OCI-LY7 (cell line): ENCODE measurements at regions not wholly inside any gene's neighbourhood (a gene's known extent, or its start where the extent isn't known, plus 50 kb on each side); places are given as distances from the start of the nearest gene placed in this dataset.

ENCODE experiments used
- BruUV-seq: library from RNA; stranded (reverse); fragments of 400-500 nt; replicated peaks from 2 replicates; lab custom pipeline; 2021; lab: Mats Ljungman, UMichigan
- CTCF ChIA-PET: fragments of 300-600 bp; sonication (Branson Sonifier 250); formaldehyde crosslinking; loops from one replicate; lab custom pipeline; 2022; ENCODE audit warnings: antibody characterized with exemption; ENCODE audit not compliant: unreplicated experiment; lab: Charles Lee
- POLR2A ChIA-PET: fragments of 300-600 bp; sonication (Branson Sonifier 250); formaldehyde crosslinking; loops from one replicate; lab custom pipeline; 2022; ENCODE audit warnings: antibody characterized with exemption; lab: Charles Lee
- DNase-seq: peaks from one replicate; pipeline ENCODE4 v3.0.0-alpha.2; 2015; ENCODE audit warnings: low spot score
- H2AFZ ChIP-seq: fragments of 200-600 bp; sonication (generic), shearing (Covaris generic); 2 replicates; pipeline ENCODE4 v1.6.1; 2014; ENCODE audit warnings: mild to moderate bottlenecking, antibody characterized with exemption, low read length, moderate library complexity
- H3K27ac ChIP-seq: fragments of 200-600 bp; sonication (generic); 2 replicates; pipeline ENCODE4 v1.5.1; 2014; ENCODE audit warnings: mixed run types, low read depth, mild to moderate bottlenecking, moderate library complexity, low read length, inconsistent platforms; ENCODE audit not compliant: poor library complexity, severe bottlenecking
- H3K36me3 ChIP-seq: fragments of 200-600 bp; sonication (generic); 2 replicates; pipeline ENCODE4 v1.6.1; 2014; ENCODE audit warnings: mild to moderate bottlenecking, antibody characterized with exemption, low read length, moderate library complexity, mixed read lengths; ENCODE audit not compliant: insufficient read depth
- H3K4me1 ChIP-seq: fragments of 200-600 bp; sonication (generic); 2 replicates; pipeline ENCODE4 v1.5.1; 2014; ENCODE audit warnings: mild to moderate bottlenecking, low read length; ENCODE audit not compliant: insufficient read depth, poor library complexity, severe bottlenecking
- H3K4me2 ChIP-seq: fragments of 200-600 bp; sonication (generic); 2 replicates; pipeline ENCODE4 v1.6.1; 2014; ENCODE audit warnings: mild to moderate bottlenecking, low read length
- H3K4me3 ChIP-seq: fragments of 200-600 bp; sonication (generic); 2 replicates; pipeline ENCODE4 v1.5.1; 2014; ENCODE audit warnings: mild to moderate bottlenecking, low read depth, low read length; ENCODE audit not compliant: poor library complexity, severe bottlenecking
- H3K79me2 ChIP-seq: fragments of 200-600 bp; sonication (generic); 2 replicates; pipeline ENCODE4 v1.6.1; 2016; ENCODE audit warnings: low read depth, mild to moderate bottlenecking, low read length, moderate library complexity, mixed read lengths; ENCODE audit not compliant: insufficient read depth
- H3K9me2 ChIP-seq: fragments of 200-600 bp; sonication (generic); 2 replicates; pipeline ENCODE4 v1.6.1; 2016; ENCODE audit warnings: mild to moderate bottlenecking, low read length, mixed read lengths; ENCODE audit not compliant: insufficient read depth
- H3K9me3 ChIP-seq: fragments of 200-600 bp; sonication (generic); 2 replicates; pipeline ENCODE4 v1.6.1; 2014; ENCODE audit warnings: mild to moderate bottlenecking, mixed run types, low read length, mixed read lengths
- H4K20me1 ChIP-seq: fragments of 200-600 bp; sonication (generic); 2 replicates; pipeline ENCODE4 v1.6.1; 2014; ENCODE audit warnings: mild to moderate bottlenecking, antibody characterized with exemption, low read length, moderate library complexity, mixed read lengths; ENCODE audit not compliant: insufficient read depth
- EZH2phosphoT487 ChIP-seq: fragments of 200-600 bp; sonication (generic); IDR thresholded peaks from 2 replicates; pipeline ENCODE4 v1.6.1; 2018; ENCODE audit warnings: low read depth, borderline replicate concordance, mild to moderate bottlenecking, mixed run types, antibody characterized with exemption, low read length, moderate library complexity, mixed read lengths
- intact Hi-C: fragments of 100-400 bp; cut with micrococcal nuclease; formaldehyde crosslinking; loops from one replicate; pipeline ENCODE4 v1.10.0; 2022; ENCODE audit not compliant: unreplicated experiment
- TF ChIP-seq, protein P1 (sequence below): fragments of 200-600 bp; sonication (generic); conservative IDR thresholded peaks from 2 replicates; pipeline ENCODE4 v1.5.1; 2014; ENCODE audit warnings: mild to moderate bottlenecking, antibody characterized with exemption, low read length, moderate library complexity, mixed read lengths

DNA sequence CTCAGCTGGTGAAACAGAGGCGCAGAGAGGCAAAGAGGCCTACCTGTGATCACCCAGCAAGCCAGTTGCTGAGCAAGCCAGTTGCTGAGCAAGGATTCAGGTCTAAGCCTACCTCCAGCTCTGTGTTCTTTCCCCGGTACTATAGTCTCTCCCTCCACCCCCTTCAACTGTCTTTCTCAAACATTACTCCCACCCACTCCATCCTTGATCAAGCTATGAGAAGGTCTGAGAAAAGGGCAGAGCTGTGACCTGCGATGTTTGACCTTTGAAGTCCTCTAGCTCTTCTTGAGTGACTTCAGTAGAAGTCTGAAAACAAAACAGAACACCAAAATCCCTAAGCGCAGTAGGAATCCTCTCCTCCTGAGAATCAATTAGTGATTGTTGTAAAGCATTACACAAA is 665.2 kb upstream of the ID2 start:
- TF ChIP-seq EZH2phosphoT487: no peak
- TF ChIP-seq, protein P1, sequence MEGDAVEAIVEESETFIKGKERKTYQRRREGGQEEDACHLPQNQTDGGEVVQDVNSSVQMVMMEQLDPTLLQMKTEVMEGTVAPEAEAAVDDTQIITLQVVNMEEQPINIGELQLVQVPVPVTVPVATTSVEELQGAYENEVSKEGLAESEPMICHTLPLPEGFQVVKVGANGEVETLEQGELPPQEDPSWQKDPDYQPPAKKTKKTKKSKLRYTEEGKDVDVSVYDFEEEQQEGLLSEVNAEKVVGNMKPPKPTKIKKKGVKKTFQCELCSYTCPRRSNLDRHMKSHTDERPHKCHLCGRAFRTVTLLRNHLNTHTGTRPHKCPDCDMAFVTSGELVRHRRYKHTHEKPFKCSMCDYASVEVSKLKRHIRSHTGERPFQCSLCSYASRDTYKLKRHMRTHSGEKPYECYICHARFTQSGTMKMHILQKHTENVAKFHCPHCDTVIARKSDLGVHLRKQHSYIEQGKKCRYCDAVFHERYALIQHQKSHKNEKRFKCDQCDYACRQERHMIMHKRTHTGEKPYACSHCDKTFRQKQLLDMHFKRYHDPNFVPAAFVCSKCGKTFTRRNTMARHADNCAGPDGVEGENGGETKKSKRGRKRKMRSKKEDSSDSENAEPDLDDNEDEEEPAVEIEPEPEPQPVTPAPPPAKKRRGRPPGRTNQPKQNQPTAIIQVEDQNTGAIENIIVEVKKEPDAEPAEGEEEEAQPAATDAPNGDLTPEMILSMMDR: no peak
- Histone ChIP-seq H2AFZ (peak overlapping the region; percentile 46; the same call in 1 of the 2 replicates), H3K4me3 (no peak overlapping the region), H3K36me3 (no peaks in the 10 kb centered on the region), H3K9me3 (peaks cover 2% of the 10 kb centered on the region), H3K4me1 (peaks cover 13% of the 10 kb centered on the region), H3K4me2 (no peak overlapping the region), H3K27ac (no peak overlapping the region), H3K9me2 (no peaks in the 10 kb centered on the region), H4K20me1 (no peaks in the 10 kb centered on the region), H3K79me2 (no peaks in the 10 kb centered on the region)
- no TSS peak for BruUV-seq
- DNase-seq: no peak
- intact Hi-C loops: no loop called here
- CTCF ChIA-PET: interaction anchor here (0.6 kb wide), 1 partner anchor 543 kb away, joined by 3 read pairs; no protein-coding TSS in a partner anchor
- POLR2A ChIA-PET: interaction anchor here (1.2 to 1.6 kb wide), 2 partner anchors 12 to 19 kb away, joined by 3 read pairs; no protein-coding TSS in a partner anchor

- peaks cover 17% of the 10 kb centered on the region for H3K9me3 ChIP-seq
- no peak overlapping the region for H3K27ac ChIP-seq
- peaks cover 26% of the 10 kb centered on the region for H3K4me1 ChIP-seq
- H3K4me3 ChIP-seq: no peak overlapping the region
- H3K79me2 ChIP-seq: no peaks in the 10 kb centered on the region
- no peaks in the 10 kb centered on the region for H4K20me1 ChIP-seq
- H3K9me2 ChIP-seq: no peaks in the 10 kb centered on the region
- H2AFZ ChIP-seq: no peak overlapping the region
- TF ChIP-seq, protein P1: no peak
- TF ChIP-seq EZH2phosphoT487: no peak
- CTCF ChIA-PET: no interaction called here
- H3K4me2 ChIP-seq: no peak overlapping the region
- intact Hi-C loops: no loop called here
- BruUV-seq: no TSS peak
- POLR2A ChIA-PET: no interaction called here
- peaks cover 8% of the 10 kb centered on the region; the same call in 1 of the 2 replicates for H3K36me3 ChIP-seq
- DNase-seq: no peak
Observed at GRCh38 chr2:8018956-8019355, 662.9 kb upstream of the ID2 start.

- H3K4me2 ChIP-seq: no peak overlapping the region
- no peaks in the 10 kb centered on the region for H4K20me1 ChIP-seq
- intact Hi-C loops: no loop called here
- DNase-seq: no peak
- no peak overlapping the region for H2AFZ ChIP-seq
- CTCF ChIA-PET: no interaction called here
- BruUV-seq: no TSS peak
- no peaks in the 10 kb centered on the region for H3K79me2 ChIP-seq
- TF ChIP-seq, protein P1: no peak
- TF ChIP-seq EZH2phosphoT487: no peak
- H3K4me1 ChIP-seq: peaks cover 26% of the 10 kb centered on the region
- H3K4me3 ChIP-seq: no peak overlapping the region
- POLR2A ChIA-PET: no interaction called here
- no peak overlapping the region for H3K27ac ChIP-seq
- H3K9me3 ChIP-seq: peaks cover 17% of the 10 kb centered on the region
- H3K36me3 ChIP-seq: peaks cover 8% of the 10 kb centered on the region; the same call in 1 of the 2 replicates
- H3K9me2 ChIP-seq: no peaks in the 10 kb centered on the region
Observed at GRCh38 chr2:8019934-8020333, 661.9 kb upstream of the ID2 start.
